ENCODE measurements at regions not wholly inside any gene's neighbourhood (a gene's known extent, or its start where the extent isn't known, plus 50 kb on each side); places are given as distances from the start of the nearest gene placed in this dataset.

- H3K9ac ChIP-seq (ENCODE audit: low read length in 5 of 5) = no peak overlapping the region
- no peaks in the 10 kb centered on the region for H3K4me1 ChIP-seq (ENCODE audit: control insufficient read depth in 5 of 5, insufficient read depth in 5 of 5, low read length in 5 of 5)
- H3K27me3 ChIP-seq (ENCODE audit: control insufficient read depth in 5 of 5, insufficient read depth in 4 of 5, low read length in 5 of 5) = no peaks in the 10 kb centered on the region
- H3K4me3 ChIP-seq (ENCODE audit: low read depth in 1 of 5, low read length in 5 of 5) = no peak overlapping the region
- no peaks in the 10 kb centered on the region for H3K9me3 ChIP-seq (ENCODE audit: control insufficient read depth in 5 of 5, low read length in 5 of 5)
- no peak overlapping the region for H3K27ac ChIP-seq (ENCODE audit: low read depth, low read length)
- no peaks in the 10 kb centered on the region for H3K36me3 ChIP-seq (ENCODE audit: control insufficient read depth in 5 of 5, insufficient read depth in 5 of 5, low read length in 5 of 5)
These were observed 532.8 kb upstream of the KLF4 start for GRCh38 chr9:108022246-108022935.

- no peaks in the 10 kb centered on the region for H3K9me3 ChIP-seq (ENCODE audit: control insufficient read depth in 5 of 5, low read length in 5 of 5)
- no peak overlapping the region for H3K27ac ChIP-seq (ENCODE audit: low read depth, low read length)
- no peak overlapping the region for H3K9ac ChIP-seq (ENCODE audit: low read length in 5 of 5)
- no peaks in the 10 kb centered on the region for H3K27me3 ChIP-seq (ENCODE audit: control insufficient read depth in 5 of 5, insufficient read depth in 4 of 5, low read length in 5 of 5)
- H3K4me3 ChIP-seq (ENCODE audit: low read depth in 1 of 5, low read length in 5 of 5) = no peak overlapping the region
- no peaks in the 10 kb centered on the region for H3K36me3 ChIP-seq (ENCODE audit: control insufficient read depth in 5 of 5, insufficient read depth in 5 of 5, low read length in 5 of 5)
- H3K4me1 ChIP-seq (ENCODE audit: control insufficient read depth in 5 of 5, insufficient read depth in 5 of 5, low read length in 5 of 5) = no peaks in the 10 kb centered on the region
These were observed 531.6 kb upstream of the KLF4 start for GRCh38 chr9:108021096-108021710.

GRCh38 chr9:108019821-108020220 is 530.3 kb upstream of the KLF4 start:
- Histone ChIP-seq H3K4me3 (ENCODE audit: low read depth in 1 of 5, low read length in 5 of 5) (no peak overlapping the region), H3K9me3 (ENCODE audit: control insufficient read depth in 5 of 5, low read length in 5 of 5) (no peaks in the 10 kb centered on the region), H3K9ac (ENCODE audit: low read length in 5 of 5) (no peak overlapping the region), H3K27me3 (ENCODE audit: control insufficient read depth in 5 of 5, insufficient read depth in 4 of 5, low read length in 5 of 5) (no peaks in the 10 kb centered on the region), H3K4me1 (ENCODE audit: control insufficient read depth in 5 of 5, insufficient read depth in 5 of 5, low read length in 5 of 5) (no peaks in the 10 kb centered on the region), H3K27ac (ENCODE audit: low read depth, low read length) (no peak overlapping the region), H3K36me3 (ENCODE audit: control insufficient read depth in 5 of 5, insufficient read depth in 5 of 5, low read length in 5 of 5) (no peaks in the 10 kb centered on the region)

- no peak overlapping the region for H3K4me3 ChIP-seq (ENCODE audit: low read depth in 1 of 5, low read length in 5 of 5)
These were observed 528.1 kb upstream of the KLF4 start for GRCh38 chr9:108017671-108018070.

GRCh38 chr9:108016446-108016845 is 526.9 kb upstream of the KLF4 start:
- H3K27ac ChIP-seq (ENCODE audit: low read depth, low read length) = no peak overlapping the region
- H3K4me1 ChIP-seq (ENCODE audit: control insufficient read depth in 5 of 5, insufficient read depth in 5 of 5, low read length in 5 of 5) = no peaks in the 10 kb centered on the region
- no peak overlapping the region for H3K9ac ChIP-seq (ENCODE audit: low read length in 5 of 5)
- H3K36me3 ChIP-seq (ENCODE audit: control insufficient read depth in 5 of 5, insufficient read depth in 5 of 5, low read length in 5 of 5) = no peaks in the 10 kb centered on the region
- no peaks in the 10 kb centered on the region for H3K27me3 ChIP-seq (ENCODE audit: control insufficient read depth in 5 of 5, insufficient read depth in 4 of 5, low read length in 5 of 5)
- H3K4me3 ChIP-seq (ENCODE audit: low read depth in 1 of 5, low read length in 5 of 5) = no peak overlapping the region
- H3K9me3 ChIP-seq (ENCODE audit: control insufficient read depth in 5 of 5, low read length in 5 of 5) = no peaks in the 10 kb centered on the region

More at GRCh38 chr9:108017671-108018070, 528.1 kb upstream of the KLF4 start:
- no peaks in the 10 kb centered on the region for H3K4me1 ChIP-seq (ENCODE audit: control insufficient read depth in 5 of 5, insufficient read depth in 5 of 5, low read length in 5 of 5)
- no peaks in the 10 kb centered on the region for H3K9me3 ChIP-seq (ENCODE audit: control insufficient read depth in 5 of 5, low read length in 5 of 5)
- no peak overlapping the region for H3K9ac ChIP-seq (ENCODE audit: low read length in 5 of 5)
- no peaks in the 10 kb centered on the region for H3K36me3 ChIP-seq (ENCODE audit: control insufficient read depth in 5 of 5, insufficient read depth in 5 of 5, low read length in 5 of 5)
- no peak overlapping the region for H3K27ac ChIP-seq (ENCODE audit: low read depth, low read length)
- no peaks in the 10 kb centered on the region for H3K27me3 ChIP-seq (ENCODE audit: control insufficient read depth in 5 of 5, insufficient read depth in 4 of 5, low read length in 5 of 5)

- Histone ChIP-seq H3K9me3 (ENCODE audit: control insufficient read depth in 5 of 5, low read length in 5 of 5) (no peaks in the 10 kb centered on the region), H3K4me1 (ENCODE audit: control insufficient read depth in 5 of 5, insufficient read depth in 5 of 5, low read length in 5 of 5) (no peaks in the 10 kb centered on the region), H3K36me3 (ENCODE audit: control insufficient read depth in 5 of 5, insufficient read depth in 5 of 5, low read length in 5 of 5) (no peaks in the 10 kb centered on the region), H3K4me3 (ENCODE audit: low read depth in 1 of 5, low read length in 5 of 5) (no peak overlapping the region), H3K27me3 (ENCODE audit: control insufficient read depth in 5 of 5, insufficient read depth in 4 of 5, low read length in 5 of 5) (no peaks in the 10 kb centered on the region), H3K27ac (ENCODE audit: low read depth, low read length) (no peak overlapping the region), H3K9ac (ENCODE audit: low read length in 5 of 5) (no peak overlapping the region)
These were observed 526.1 kb upstream of the KLF4 start for GRCh38 chr9:108015690-108016089.

GRCh38 chr9:108014353-108014752 is 524.8 kb upstream of the KLF4 start:
- Histone ChIP-seq H3K4me1 (ENCODE audit: control insufficient read depth in 5 of 5, insufficient read depth in 5 of 5, low read length in 5 of 5) (no peaks in the 10 kb centered on the region), H3K27me3 (ENCODE audit: control insufficient read depth in 5 of 5, insufficient read depth in 4 of 5, low read length in 5 of 5) (no peaks in the 10 kb centered on the region), H3K9me3 (ENCODE audit: control insufficient read depth in 5 of 5, low read length in 5 of 5) (no peaks in the 10 kb centered on the region), H3K27ac (ENCODE audit: low read depth, low read length) (no peak overlapping the region), H3K4me3 (ENCODE audit: low read depth in 1 of 5, low read length in 5 of 5) (no peak overlapping the region), H3K9ac (ENCODE audit: low read length in 5 of 5) (no peak overlapping the region), H3K36me3 (ENCODE audit: control insufficient read depth in 5 of 5, insufficient read depth in 5 of 5, low read length in 5 of 5) (no peaks in the 10 kb centered on the region)

GRCh38 chr9:108012886-108013665 is 523.5 kb upstream of the KLF4 start:
- Histone ChIP-seq H3K9me3 (ENCODE audit: control insufficient read depth in 5 of 5, low read length in 5 of 5) (no peaks in the 10 kb centered on the region), H3K27ac (ENCODE audit: low read depth, low read length) (no peak overlapping the region), H3K4me3 (ENCODE audit: low read depth in 1 of 5, low read length in 5 of 5) (no peak overlapping the region), H3K4me1 (ENCODE audit: control insufficient read depth in 5 of 5, insufficient read depth in 5 of 5, low read length in 5 of 5) (no peaks in the 10 kb centered on the region), H3K36me3 (ENCODE audit: control insufficient read depth in 5 of 5, insufficient read depth in 5 of 5, low read length in 5 of 5) (no peaks in the 10 kb centered on the region), H3K9ac (ENCODE audit: low read length in 5 of 5) (no peak overlapping the region), H3K27me3 (ENCODE audit: control insufficient read depth in 5 of 5, insufficient read depth in 4 of 5, low read length in 5 of 5) (no peaks in the 10 kb centered on the region)

- Histone ChIP-seq H3K36me3 (ENCODE audit: control insufficient read depth in 5 of 5, insufficient read depth in 5 of 5, low read length in 5 of 5) (no peaks in the 10 kb centered on the region), H3K9me3 (ENCODE audit: control insufficient read depth in 5 of 5, low read length in 5 of 5) (no peaks in the 10 kb centered on the region), H3K27ac (ENCODE audit: low read depth, low read length) (no peak overlapping the region), H3K4me1 (ENCODE audit: control insufficient read depth in 5 of 5, insufficient read depth in 5 of 5, low read length in 5 of 5) (no peaks in the 10 kb centered on the region), H3K27me3 (ENCODE audit: control insufficient read depth in 5 of 5, insufficient read depth in 4 of 5, low read length in 5 of 5) (no peaks in the 10 kb centered on the region), H3K9ac (ENCODE audit: low read length in 5 of 5) (no peak overlapping the region), H3K4me3 (ENCODE audit: low read depth in 1 of 5, low read length in 5 of 5) (no peak overlapping the region)
These were observed 522.8 kb upstream of the KLF4 start for GRCh38 chr9:108012405-108012804.

- H3K27me3 ChIP-seq (ENCODE audit: control insufficient read depth in 5 of 5, insufficient read depth in 4 of 5, low read length in 5 of 5) = no peaks in the 10 kb centered on the region
- H3K4me1 ChIP-seq (ENCODE audit: control insufficient read depth in 5 of 5, insufficient read depth in 5 of 5, low read length in 5 of 5) = peaks cover 0 to 5% (median 0%) of the 10 kb centered on the region in 5 donors
- no peaks in the 10 kb centered on the region for H3K36me3 ChIP-seq (ENCODE audit: control insufficient read depth in 5 of 5, insufficient read depth in 5 of 5, low read length in 5 of 5)
- no peaks in the 10 kb centered on the region for H3K9me3 ChIP-seq (ENCODE audit: control insufficient read depth in 5 of 5, low read length in 5 of 5)
- H3K4me3 ChIP-seq (ENCODE audit: low read depth in 1 of 5, low read length in 5 of 5) = no peak overlapping the region
- H3K27ac ChIP-seq (ENCODE audit: low read depth, low read length) = no peak overlapping the region
- no peak overlapping the region for H3K9ac ChIP-seq (ENCODE audit: low read length in 5 of 5)
These were observed 514.0 kb upstream of the KLF4 start for GRCh38 chr9:108003526-108003925.

Data from subcutaneous abdominal adipose tissue (tissue), 5 donors.